Pancreas (tissue), 10 donors: ENCODE measurements at regions not wholly inside any gene's neighbourhood (a gene's known extent, or its start where the extent isn't known, plus 50 kb on each side); places are given as distances from the start of the nearest gene placed in this dataset.

Experiments
- ATAC-seq, 4 donors: fragments of 200-7000 bp; cut with Tn5 transposase; one replicate each; pipeline versions ENCODE4 v1.8.0 to v1.9.1; 2020; ENCODE audit warnings: mild to moderate bottlenecking in 4 of 4, moderate library complexity in 4 of 4
- DNase-seq, 6 donors: peaks; one replicate each; pipeline ENCODE4 v3.0.0-alpha.2; 2020
- FAIRE-seq: peaks from 2 replicates; lab custom pipeline; 2012; peaks lifted over from hg19 to GRCh38; lab: Jason Lieb, UNC
- H3K27ac ChIP-seq, 4 donors: fragments of 200-600 bp; sonication (generic); 1 replicate in 3 of 4; 2 replicates in 1 of 4; pipeline versions ENCODE4 v1.5.0 to v1.8.0; 2020
- H3K27me3 ChIP-seq, 4 donors: fragments of 200-600 bp; one replicate each; pipeline ENCODE4 v1.8.0; 2021
- H3K36me3 ChIP-seq, 3 donors: fragments of 200-600 bp; sonication (generic) in 1 of 3; one replicate each; pipeline versions ENCODE4 v1.5.0 to v1.8.0; 2020 to 2021
- H3K4me1 ChIP-seq, 3 donors: fragments of 200-600 bp; one replicate each; pipeline ENCODE4 v1.8.0; 2021
- H3K4me3 ChIP-seq, 4 donors: fragments of 200-600 bp; sonication (generic) in 2 of 4; one replicate each; pipeline versions ENCODE4 v1.5.0 to v1.8.0; 2020 to 2021
- H3K9me3 ChIP-seq, 4 donors: fragments of 200-600 bp; one replicate each; pipeline ENCODE4 v1.8.0; 2021
- WGBS, 2 donors: extraction: QIAGEN DNeasy Blood & Tissue Kit; methylation state at CpG; one replicate each; pipeline ENCODE4 v1.1.7; 2013; 5-methylcytosine and 5-hydroxymethylcytosine counted together
- intact Hi-C, 3 donors: fragments of 100-400 bp; cut with DNase I; formaldehyde crosslinking; loops; one replicate each; pipeline versions ENCODE4 v1.11.1 to v1.14.2; 2022
- TF ChIP-seq, protein P1 (sequence below), 4 donors: fragments of 200-600 bp; sonication (generic) in 3 of 4; IDR thresholded peaks; one replicate each; pipeline versions ENCODE4 v1.5.0 to v1.8.0; 2021; ENCODE audit warnings: antibody characterized with exemption in 4 of 4
- donor health status: healthy with polysubstance abuse.
- donor health status: DM: no; HTN: no; CAD: no; lungs with moderate emphysema.
- donor health status: DM: no; HTN: no; CAD: no.
- donor health status: control.
- donor health status: control.
- donor health status: Bipolar disorder and iron deficiency.
- donor health status: DM: yes; HTN: yes; CAD: no.
- donor health status: DM: no; HTN: no; CAD: no.
- donor health status: DM: no; HTN: no; CAD: no.
- donor health status: DM: yes; HTN: yes; CAD: no.

DNA sequence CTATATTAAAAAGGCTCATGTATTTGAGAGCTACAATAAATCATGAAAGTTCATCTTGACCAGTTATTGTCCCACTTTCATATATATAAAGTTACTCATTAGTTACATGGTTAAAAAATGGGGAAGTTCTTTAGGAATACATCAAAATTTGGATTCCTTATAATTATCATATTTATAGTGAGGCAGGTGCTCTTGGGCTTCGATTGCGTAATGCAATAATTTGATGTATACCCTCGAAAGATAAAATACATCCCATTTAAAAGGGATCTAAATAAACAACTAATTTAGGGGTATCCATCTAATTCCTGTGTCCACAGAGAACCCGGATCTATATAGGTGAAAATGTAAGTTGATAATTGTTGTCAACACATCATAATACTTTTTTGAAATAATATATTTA lies 444.6 kb downstream of the RIT2 start:
- Histone ChIP-seq H3K4me3 (no peak overlapping the region), H3K36me3 (no peaks in the 10 kb centered on the region), H3K4me1 (no peaks in the 10 kb centered on the region), H3K27me3 (no peaks in the 10 kb centered on the region), H3K9me3 (no peaks in the 10 kb centered on the region), H3K27ac (no peak overlapping the region)
- intact Hi-C loops, result no loop called here
- FAIRE-seq, result no peak
- ATAC-seq, result no peak
- WGBS, 2 donors, result 55 to 72% methylated on average over 4 of the region's 4 CpGs
- TF ChIP-seq, protein P1, sequence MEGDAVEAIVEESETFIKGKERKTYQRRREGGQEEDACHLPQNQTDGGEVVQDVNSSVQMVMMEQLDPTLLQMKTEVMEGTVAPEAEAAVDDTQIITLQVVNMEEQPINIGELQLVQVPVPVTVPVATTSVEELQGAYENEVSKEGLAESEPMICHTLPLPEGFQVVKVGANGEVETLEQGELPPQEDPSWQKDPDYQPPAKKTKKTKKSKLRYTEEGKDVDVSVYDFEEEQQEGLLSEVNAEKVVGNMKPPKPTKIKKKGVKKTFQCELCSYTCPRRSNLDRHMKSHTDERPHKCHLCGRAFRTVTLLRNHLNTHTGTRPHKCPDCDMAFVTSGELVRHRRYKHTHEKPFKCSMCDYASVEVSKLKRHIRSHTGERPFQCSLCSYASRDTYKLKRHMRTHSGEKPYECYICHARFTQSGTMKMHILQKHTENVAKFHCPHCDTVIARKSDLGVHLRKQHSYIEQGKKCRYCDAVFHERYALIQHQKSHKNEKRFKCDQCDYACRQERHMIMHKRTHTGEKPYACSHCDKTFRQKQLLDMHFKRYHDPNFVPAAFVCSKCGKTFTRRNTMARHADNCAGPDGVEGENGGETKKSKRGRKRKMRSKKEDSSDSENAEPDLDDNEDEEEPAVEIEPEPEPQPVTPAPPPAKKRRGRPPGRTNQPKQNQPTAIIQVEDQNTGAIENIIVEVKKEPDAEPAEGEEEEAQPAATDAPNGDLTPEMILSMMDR (IDR thresholded peaks at IDR 0.05), result no peak
- DNase-seq, result no peak

DNA sequence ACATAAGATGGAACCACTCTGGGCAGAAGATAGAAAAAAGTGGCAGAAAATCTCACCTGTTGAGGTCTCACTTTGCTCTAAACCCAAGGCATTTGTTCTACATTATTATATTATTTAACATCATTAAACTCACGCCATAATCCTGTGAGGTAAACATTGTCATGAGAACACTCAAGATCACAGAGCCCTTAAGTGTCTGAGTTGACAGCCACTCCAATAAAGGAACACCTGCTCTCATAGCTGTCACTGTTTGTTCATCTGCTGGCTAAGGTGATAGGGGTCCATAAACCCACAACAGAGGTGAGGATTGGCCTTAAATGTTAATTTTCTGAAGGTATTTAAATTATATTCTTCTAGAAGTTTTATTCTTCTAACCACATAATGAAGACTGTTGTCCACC lies 439.7 kb downstream of the RIT2 start:
- no peaks in the 10 kb centered on the region for H3K36me3 ChIP-seq
- DNase-seq (no peak), FAIRE-seq (no peak), ATAC-seq (no peak)
- H3K27me3 ChIP-seq, result no peaks in the 10 kb centered on the region
- no peak overlapping the region for H3K4me3 ChIP-seq
- H3K4me1 ChIP-seq, result no peaks in the 10 kb centered on the region
- WGBS, 2 donors, result 43 to 48% methylated on average over 1 of the region's 1 CpG
- H3K27ac ChIP-seq, result no peak overlapping the region
- no peaks in the 10 kb centered on the region for H3K9me3 ChIP-seq
- TF ChIP-seq, protein P1 (IDR thresholded peaks at IDR 0.05), result no peak
- intact Hi-C loops, result no loop called here

DNA sequence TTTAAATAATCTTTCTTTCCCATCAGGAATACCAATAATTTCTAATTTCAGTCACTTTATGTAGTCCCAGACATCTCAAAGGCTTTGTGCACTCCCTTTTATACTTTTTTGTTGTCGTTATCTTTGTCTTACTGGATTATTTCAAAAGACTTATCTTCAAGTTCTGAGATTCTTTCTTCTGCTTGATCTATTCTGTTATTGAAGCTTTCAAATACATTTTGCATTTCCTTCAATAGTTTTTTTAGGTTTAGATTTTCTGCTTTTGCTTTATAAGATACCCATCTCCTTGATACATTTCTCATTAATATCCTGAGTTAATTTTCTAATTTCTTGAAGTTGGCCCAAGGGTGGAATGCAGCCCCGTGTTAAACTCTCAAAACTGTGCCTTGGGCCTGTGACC lies 432.4 kb downstream of the RIT2 start:
- ATAC-seq, result no peak
- WGBS, 2 donors, result 57 to 58% methylated on average over 2 of the region's 2 CpGs
- no peaks in the 10 kb centered on the region for H3K4me1 ChIP-seq
- intact Hi-C loops, result no loop called here
- H3K27me3 ChIP-seq, result no peaks in the 10 kb centered on the region
- H3K36me3 ChIP-seq, result no peaks in the 10 kb centered on the region
- H3K4me3 ChIP-seq, result no peak overlapping the region
- TF ChIP-seq, protein P1 (IDR thresholded peaks at IDR 0.05), result no peak
- FAIRE-seq, result no peak
- no peak for DNase-seq
- no peak overlapping the region for H3K27ac ChIP-seq
- H3K9me3 ChIP-seq, result no peaks in the 10 kb centered on the region

DNA sequence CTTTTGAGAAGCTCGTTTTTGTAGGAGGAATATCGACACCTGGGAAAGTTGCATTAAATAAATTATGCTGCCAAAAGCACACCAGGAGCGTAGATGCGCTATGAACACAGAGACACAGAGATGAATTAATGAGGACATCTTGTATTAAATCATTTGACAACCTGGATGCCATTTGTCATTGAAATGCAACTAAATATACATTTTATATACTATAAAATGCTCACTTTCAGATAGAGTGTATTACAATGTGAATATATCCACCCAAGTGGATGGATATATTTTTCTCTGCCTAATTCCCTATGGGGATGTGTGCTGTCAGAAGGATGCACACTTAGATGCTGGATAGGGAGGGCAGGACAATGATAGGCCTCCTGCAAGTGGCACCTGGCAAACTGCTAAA lies 426.2 kb downstream of the RIT2 start:
- FAIRE-seq (no peak), DNase-seq (no peak), ATAC-seq (no peak)
- TF ChIP-seq, protein P1 (IDR thresholded peaks at IDR 0.05), result no peak
- Histone ChIP-seq H3K9me3 (no peaks in the 10 kb centered on the region), H3K4me1 (no peaks in the 10 kb centered on the region), H3K27me3 (no peaks in the 10 kb centered on the region), H3K36me3 (no peaks in the 10 kb centered on the region), H3K27ac (no peak overlapping the region), H3K4me3 (no peak overlapping the region)
- WGBS, 2 donors, result 72% methylated on average over 4 of the region's 4 CpGs
- intact Hi-C loops, result no loop called here
